Fibroblast of lung (primary cell): ENCODE measurements at regions not wholly inside any gene's neighbourhood (a gene's known extent, or its start where the extent isn't known, plus 50 kb on each side); places are given as distances from the start of the nearest gene placed in this dataset.

Experiments used
- DNase-seq, 2 donors: peaks; one replicate each; pipeline versions ENCODE4 v3.0.0 to v3.0.0-alpha.2; 2010; ENCODE audit warnings: low read depth in 2 of 2
- H2AFZ ChIP-seq: 2 replicates; pipeline ENCODE4 v1.5.1; 2012; ENCODE audit warnings: low read length, control low read depth, inconsistent platforms
- H3K27ac ChIP-seq: 2 replicates; pipeline ENCODE4 v1.5.1; 2011; ENCODE audit warnings: low read length, control low read depth; ENCODE audit not compliant: insufficient read depth
- H3K27me3 ChIP-seq: 2 replicates; pipeline ENCODE4 v1.5.1; 2011; ENCODE audit warnings: mild to moderate bottlenecking, low read length; ENCODE audit not compliant: control insufficient read depth, insufficient read depth
- H3K36me3 ChIP-seq: 2 replicates; pipeline ENCODE4 v1.5.1; 2011; ENCODE audit warnings: low read length; ENCODE audit not compliant: control insufficient read depth, insufficient read depth
- H3K4me1 ChIP-seq: 2 replicates; pipeline ENCODE4 v1.5.1; 2011; ENCODE audit warnings: low read length; ENCODE audit not compliant: control insufficient read depth, insufficient read depth; ENCODE audit errors: extremely low read depth
- H3K4me2 ChIP-seq: 2 replicates; pipeline ENCODE4 v1.5.1; 2011; ENCODE audit warnings: low read length, control low read depth; ENCODE audit not compliant: insufficient read depth; ENCODE audit errors: extremely low read depth
- H3K4me3 ChIP-seq, 4 experiments: fragments of 200-600 bp in 1 of 4; sonication (generic) in 1 of 4; replicated peaks in 1 of 4; 2 replicates each; pipeline ENCODE4 v1.5.1; 2011 to 2016; ENCODE audit warnings: low read length in 4 of 4, low read depth in 3 of 4, mild to moderate bottlenecking in 3 of 4, control low read depth in 2 of 4, inconsistent platforms in 1 of 4, mixed read lengths in 1 of 4; ENCODE audit not compliant: insufficient read depth in 1 of 4; ENCODE audit errors: control extremely low read depth in 1 of 4
- H3K79me2 ChIP-seq: 2 replicates; pipeline ENCODE4 v1.5.1; 2012; ENCODE audit warnings: mild to moderate bottlenecking, low read length, inconsistent platforms; ENCODE audit not compliant: control insufficient read depth, insufficient read depth
- H3K9ac ChIP-seq: 2 replicates; pipeline ENCODE4 v1.5.1; 2011; ENCODE audit warnings: mild to moderate bottlenecking, low read length, control low read depth; ENCODE audit not compliant: insufficient read depth
- H3K9me3 ChIP-seq: 2 replicates; pipeline ENCODE4 v1.5.1; 2012; ENCODE audit warnings: low read depth, low read length; ENCODE audit not compliant: control insufficient read depth, insufficient read depth
- H4K20me1 ChIP-seq: 2 replicates; pipeline ENCODE4 v1.5.1; 2011; ENCODE audit warnings: low read length; ENCODE audit not compliant: control insufficient read depth, insufficient read depth; ENCODE audit errors: extremely low read depth
- EZH2 ChIP-seq: IDR thresholded peaks from 2 replicates; pipeline ENCODE4 v1.5.1; 2012; ENCODE audit warnings: low read length, control low read depth, mild to moderate bottlenecking; ENCODE audit errors: missing control alignments
- TF ChIP-seq, protein P1 (sequence below), 2 donors: IDR thresholded peaks in 1 of 2; conservative IDR thresholded peaks in 1 of 2; 1 replicate in 1 of 2; 2 replicates in 1 of 2; pipeline ENCODE4 v1.5.1; 2011 to 2012; ENCODE audit warnings: low read length in 2 of 2, control low read depth in 1 of 2, inconsistent platforms in 1 of 2, low read depth in 1 of 2, mild to moderate bottlenecking in 1 of 2

DNA sequence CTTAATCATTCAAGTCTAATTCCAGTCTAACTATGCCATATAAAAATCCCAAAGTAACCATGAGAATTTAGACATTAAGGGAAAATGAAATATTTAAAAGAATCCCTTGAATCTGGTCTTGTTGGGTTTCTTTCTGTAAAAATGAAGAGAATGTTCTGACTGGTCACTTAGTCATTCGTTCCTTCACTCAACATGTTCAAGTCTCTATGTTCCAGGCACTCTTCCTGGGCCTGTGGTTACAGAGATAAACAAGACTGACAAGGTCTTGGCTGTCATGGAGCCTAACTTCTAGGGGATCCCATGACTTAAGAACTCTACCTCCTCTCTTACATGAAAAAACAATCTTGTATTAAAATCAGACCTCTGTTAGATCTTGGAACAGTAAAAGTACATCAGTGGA, 638.6 kb upstream of the TBL1XR1 start:
- Histone ChIP-seq H3K79me2 (no peaks in the 10 kb centered on the region), H3K9ac (no peak overlapping the region), H3K27me3 (no peaks in the 10 kb centered on the region), H4K20me1 (no peaks in the 10 kb centered on the region), H3K4me1 (peaks cover 16% of the 10 kb centered on the region), H3K9me3 (no peaks in the 10 kb centered on the region), H3K27ac (peak overlapping the region; percentile 7), H3K36me3 (no peaks in the 10 kb centered on the region), H2AFZ (no peak overlapping the region), H3K4me2 (no peak overlapping the region), H3K4me3 (no peak overlapping the region)
- TF ChIP-seq, protein P1, sequence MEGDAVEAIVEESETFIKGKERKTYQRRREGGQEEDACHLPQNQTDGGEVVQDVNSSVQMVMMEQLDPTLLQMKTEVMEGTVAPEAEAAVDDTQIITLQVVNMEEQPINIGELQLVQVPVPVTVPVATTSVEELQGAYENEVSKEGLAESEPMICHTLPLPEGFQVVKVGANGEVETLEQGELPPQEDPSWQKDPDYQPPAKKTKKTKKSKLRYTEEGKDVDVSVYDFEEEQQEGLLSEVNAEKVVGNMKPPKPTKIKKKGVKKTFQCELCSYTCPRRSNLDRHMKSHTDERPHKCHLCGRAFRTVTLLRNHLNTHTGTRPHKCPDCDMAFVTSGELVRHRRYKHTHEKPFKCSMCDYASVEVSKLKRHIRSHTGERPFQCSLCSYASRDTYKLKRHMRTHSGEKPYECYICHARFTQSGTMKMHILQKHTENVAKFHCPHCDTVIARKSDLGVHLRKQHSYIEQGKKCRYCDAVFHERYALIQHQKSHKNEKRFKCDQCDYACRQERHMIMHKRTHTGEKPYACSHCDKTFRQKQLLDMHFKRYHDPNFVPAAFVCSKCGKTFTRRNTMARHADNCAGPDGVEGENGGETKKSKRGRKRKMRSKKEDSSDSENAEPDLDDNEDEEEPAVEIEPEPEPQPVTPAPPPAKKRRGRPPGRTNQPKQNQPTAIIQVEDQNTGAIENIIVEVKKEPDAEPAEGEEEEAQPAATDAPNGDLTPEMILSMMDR (conservative IDR thresholded peaks at IDR 0.05 in 1 of 2, IDR thresholded peaks at IDR 0.05 in 1 of 2; ENCODE audit: low read depth in 1 of 2, low read length in 2 of 2) = no peak
- no peak for TF ChIP-seq EZH2
- peak; percentile 96 to 99 for DNase-seq

GRCh38 chr3:177836671-177837070, 639.4 kb upstream of the TBL1XR1 start:
- no peaks in the 10 kb centered on the region for H3K9me3 ChIP-seq
- H3K4me3 ChIP-seq = no peak overlapping the region
- no peak overlapping the region for H3K9ac ChIP-seq
- no peaks in the 10 kb centered on the region for H3K27me3 ChIP-seq
- no peaks in the 10 kb centered on the region for H4K20me1 ChIP-seq
- H3K4me2 ChIP-seq = no peak overlapping the region
- H2AFZ ChIP-seq = no peak overlapping the region
- H3K79me2 ChIP-seq = no peaks in the 10 kb centered on the region
- DNase-seq = peak; percentile 71 to 76
- no peak overlapping the region for H3K27ac ChIP-seq
- H3K36me3 ChIP-seq = no peaks in the 10 kb centered on the region
- H3K4me1 ChIP-seq = peaks cover 16% of the 10 kb centered on the region
- TF ChIP-seq EZH2 = no peak
- TF ChIP-seq, protein P1 (conservative IDR thresholded peaks at IDR 0.05 in 1 of 2, IDR thresholded peaks at IDR 0.05 in 1 of 2; ENCODE audit: low read depth in 1 of 2, low read length in 2 of 2) = no peak

- H4K20me1 ChIP-seq = no peaks in the 10 kb centered on the region
- DNase-seq = peak in 1 of 2 donors; percentile 43
- TF ChIP-seq, protein P1 (conservative IDR thresholded peaks at IDR 0.05 in 1 of 2, IDR thresholded peaks at IDR 0.05 in 1 of 2; ENCODE audit: low read depth in 1 of 2, low read length in 2 of 2) = no peak
- no peak for TF ChIP-seq EZH2
- H3K4me3 ChIP-seq = no peak overlapping the region
- peaks cover 16% of the 10 kb centered on the region for H3K4me1 ChIP-seq
- H3K36me3 ChIP-seq = no peaks in the 10 kb centered on the region
- no peaks in the 10 kb centered on the region for H3K79me2 ChIP-seq
- no peaks in the 10 kb centered on the region for H3K27me3 ChIP-seq
- H3K4me2 ChIP-seq = no peak overlapping the region
- H3K9ac ChIP-seq = no peak overlapping the region
- H3K9me3 ChIP-seq = no peaks in the 10 kb centered on the region
- no peak overlapping the region for H3K27ac ChIP-seq
- H2AFZ ChIP-seq = no peak overlapping the region
Observed at GRCh38 chr3:177837951-177838655, 640.8 kb upstream of the TBL1XR1 start.
